Stomach (tissue), 4 donors: ENCODE measurements at regions not wholly inside any gene's neighbourhood (a gene's known extent, or its start where the extent isn't known, plus 50 kb on each side); places are given as distances from the start of the nearest gene placed in this dataset.

Experiments
- CTCF ChIP-seq, 7 experiments: fragments of 450-650 bp in 4 of 7; fragments of 200-600 bp in 3 of 7; sonication (generic) in 3 of 7; IDR thresholded peaks; one replicate each; pipeline ENCODE4 v1.5.1; 2016 to 2019; ENCODE audit warnings: antibody characterized with exemption in 7 of 7, control low read depth in 2 of 7, mild to moderate bottlenecking in 1 of 7
- EP300 ChIP-seq: sonication (generic); formaldehyde crosslinking; IDR thresholded peaks from one replicate; pipeline ENCODE4 v1.6.1; 2017; ENCODE audit warnings: antibody characterized with exemption
- POLR2A ChIP-seq, 4 donors: fragments of 450-650 bp; IDR thresholded peaks; one replicate each; pipeline ENCODE4 v1.6.1; 2016; ENCODE audit warnings: antibody characterized with exemption in 4 of 4, control low read depth in 2 of 4, mild to moderate bottlenecking in 1 of 4, moderate library complexity in 1 of 4

GRCh38 chrX:139324756-139325155 lies 205.8 kb upstream of the F9 start:
- no peak for TF ChIP-seq POLR2A (IDR thresholded peaks at IDR 0.05)
- TF ChIP-seq EP300: no peak
- no peak for TF ChIP-seq CTCF (IDR thresholded peaks at IDR 0.05)
